Heart left ventricle (tissue), 16 donors: ENCODE measurements at regions not wholly inside any gene's neighbourhood (a gene's known extent, or its start where the extent isn't known, plus 50 kb on each side); places are given as distances from the start of the nearest gene placed in this dataset.

ENCODE experiments used
- ATAC-seq, 4 donors: fragments of 200-7000 bp; cut with Tn5 transposase; one replicate each; pipeline ENCODE4 v1.9.1; 2020 to 2022; ENCODE audit warnings: moderate library complexity in 4 of 4, mild to moderate bottlenecking in 3 of 4, moderate number of reproducible peaks in 1 of 4
- DNase-seq, 5 donors: peaks; one replicate each; pipeline ENCODE4 v3.0.0-alpha.2; 2020
- H3K27ac ChIP-seq, 12 donors: fragments of 200-600 bp; sonication (generic) in 4 of 12; one replicate each; pipeline versions ENCODE4 v1.5.0 to v1.8.0; 2016 to 2022; ENCODE audit warnings: mild to moderate bottlenecking in 2 of 12
- H3K27me3 ChIP-seq, 9 donors: fragments of 200-600 bp; sonication (generic) in 2 of 9; one replicate each; pipeline versions ENCODE4 v1.5.1 to v1.8.0; 2016 to 2022; ENCODE audit warnings: mild to moderate bottlenecking in 3 of 9
- H3K36me3 ChIP-seq, 9 donors: fragments of 200-600 bp; sonication (generic) in 2 of 9; one replicate each; pipeline versions ENCODE4 v1.5.0 to v1.8.0; 2018 to 2022; ENCODE audit warnings: mild to moderate bottlenecking in 2 of 9
- H3K4me1 ChIP-seq, 12 donors: fragments of 200-600 bp; sonication (generic) in 4 of 12; one replicate each; pipeline versions ENCODE4 v1.5.0 to v1.8.0; 2016 to 2022; ENCODE audit warnings: mild to moderate bottlenecking in 3 of 12
- H3K4me3 ChIP-seq, 12 donors: fragments of 200-600 bp; sonication (generic) in 4 of 12; one replicate each; pipeline versions ENCODE4 v1.5.0 to v1.8.0; 2017 to 2022; ENCODE audit warnings: mild to moderate bottlenecking in 9 of 12, moderate library complexity in 4 of 12
- H3K9me3 ChIP-seq, 12 donors: fragments of 200-600 bp; sonication (generic) in 4 of 12; one replicate each; pipeline versions ENCODE4 v1.5.0 to v1.8.0; 2016 to 2022; ENCODE audit warnings: mild to moderate bottlenecking in 1 of 12
- POLR2A ChIP-seq, 2 donors: fragments of 450-650 bp; IDR thresholded peaks; one replicate each; pipeline ENCODE4 v1.6.1; 2017; ENCODE audit warnings: antibody characterized with exemption in 2 of 2, mild to moderate bottlenecking in 2 of 2, moderate library complexity in 2 of 2
- WGBS, 4 donors: extraction: QIAGEN DNeasy Blood & Tissue Kit in 2 of 4; methylation state at CpG; one replicate each; pipeline versions ENCODE4 v1.1.5 to v1.1.7; 2013 to 2018; 5-methylcytosine and 5-hydroxymethylcytosine counted together
- intact Hi-C, 10 donors: fragments of 100-400 bp; cut with DNase I; formaldehyde crosslinking; loops; one replicate each; pipeline versions ENCODE4 v1.11.1 to v1.14.2; 2022
- TF ChIP-seq, protein P1 (sequence below), 12 donors: fragments of 200-600 bp; sonication (generic) in 4 of 12; IDR thresholded peaks; one replicate each; pipeline versions ENCODE4 v1.5.0 to v1.8.0; 2018 to 2022; ENCODE audit warnings: antibody characterized with exemption in 12 of 12, mild to moderate bottlenecking in 5 of 12
- donor health status: ischemic (EF 13 %, LVEDD 7.1; RV severe dilation, severe dysfunction).
- donor health status: healthy with polysubstance abuse.
- donor health status: DM: no; HTN: yes; CAD: no.
- donor health status: DM: no; HTN: no; CAD: no.
- donor health status: ischemic (EF 25% LVEDD 6.9; RV normal size, moderate dysfunction).
- donor health status: ischemic (EF 25% LVEDD 5.7; RV mildly dilated, moderate dysfunction).
- donor health status: healthy.
- donor health status: DM: yes; HTN: yes; CAD: no.
- donor health status: ischemic (EF 35%, LVEDD 5.7; RV mildly dilated, moderate dysfunction).
- donor health status: nonischemic (EF 11% LVEDD 7.7; RV severe dilation, severe dysfunction).
- donor health status: DM: yes; HTN: yes; CAD: no.
- donor health status: PGD.
- donor health status: ischemic (EF 29% LVEDD 5.4; RV normal size, mild dysfunction).
- donor health status: nonischemic (EF 23%, LVEDD 6.1; RV moderate dilation, normal function).

GRCh38 chr9:102840335-102840734, 154.8 kb upstream of the CYLC2 start:
- no peak for TF ChIP-seq POLR2A (IDR thresholded peaks at IDR 0.05)
- WGBS, 4 donors: 90 to 94% (median 92%) methylated on average over 3 of the region's 3 CpGs
- Histone ChIP-seq H3K36me3 (no peaks in the 10 kb centered on the region), H3K9me3 (no peaks in the 10 kb centered on the region), H3K4me3 (no peak overlapping the region), H3K27ac (no peak overlapping the region), H3K4me1 (no peaks in the 10 kb centered on the region), H3K27me3 (no peaks in the 10 kb centered on the region)
- DNase-seq (no peak), ATAC-seq (no peak)
- intact Hi-C loops: no loop called here

- ATAC-seq (no peak), DNase-seq (no peak)
- H3K27me3 ChIP-seq: no peaks in the 10 kb centered on the region
- no peaks in the 10 kb centered on the region for H3K4me1 ChIP-seq
- H3K9me3 ChIP-seq: no peaks in the 10 kb centered on the region
- 79 to 91% (median 86%) methylated on average over 3 of the region's 3 CpGs for WGBS, 4 donors
- no peak overlapping the region for H3K4me3 ChIP-seq
- TF ChIP-seq, protein P1, sequence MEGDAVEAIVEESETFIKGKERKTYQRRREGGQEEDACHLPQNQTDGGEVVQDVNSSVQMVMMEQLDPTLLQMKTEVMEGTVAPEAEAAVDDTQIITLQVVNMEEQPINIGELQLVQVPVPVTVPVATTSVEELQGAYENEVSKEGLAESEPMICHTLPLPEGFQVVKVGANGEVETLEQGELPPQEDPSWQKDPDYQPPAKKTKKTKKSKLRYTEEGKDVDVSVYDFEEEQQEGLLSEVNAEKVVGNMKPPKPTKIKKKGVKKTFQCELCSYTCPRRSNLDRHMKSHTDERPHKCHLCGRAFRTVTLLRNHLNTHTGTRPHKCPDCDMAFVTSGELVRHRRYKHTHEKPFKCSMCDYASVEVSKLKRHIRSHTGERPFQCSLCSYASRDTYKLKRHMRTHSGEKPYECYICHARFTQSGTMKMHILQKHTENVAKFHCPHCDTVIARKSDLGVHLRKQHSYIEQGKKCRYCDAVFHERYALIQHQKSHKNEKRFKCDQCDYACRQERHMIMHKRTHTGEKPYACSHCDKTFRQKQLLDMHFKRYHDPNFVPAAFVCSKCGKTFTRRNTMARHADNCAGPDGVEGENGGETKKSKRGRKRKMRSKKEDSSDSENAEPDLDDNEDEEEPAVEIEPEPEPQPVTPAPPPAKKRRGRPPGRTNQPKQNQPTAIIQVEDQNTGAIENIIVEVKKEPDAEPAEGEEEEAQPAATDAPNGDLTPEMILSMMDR (IDR thresholded peaks at IDR 0.05): no peak
- no peak for TF ChIP-seq POLR2A (IDR thresholded peaks at IDR 0.05)
- no peaks in the 10 kb centered on the region for H3K36me3 ChIP-seq
- intact Hi-C loops: no loop called here
- H3K27ac ChIP-seq: no peak overlapping the region
Observed at GRCh38 chr9:102832814-102833213, 162.3 kb upstream of the CYLC2 start.

DNA sequence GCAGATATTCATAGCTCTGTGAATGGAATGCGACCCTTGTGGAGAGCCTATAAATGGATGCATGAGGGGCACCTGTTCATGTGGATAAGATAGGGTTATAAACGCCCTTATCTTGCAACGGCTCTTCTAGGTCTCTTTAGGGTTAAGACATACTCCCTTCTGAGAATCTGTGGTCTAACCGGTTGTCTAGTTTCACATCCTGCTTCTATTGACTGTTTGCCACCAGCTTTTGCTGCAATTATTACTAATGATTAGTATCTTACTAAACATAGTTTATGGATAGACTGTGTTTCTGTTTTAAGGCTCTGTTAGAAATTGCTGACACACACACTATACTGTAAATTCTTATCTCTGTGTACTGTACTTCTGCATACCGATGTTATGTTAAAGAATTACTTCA, 198.9 kb upstream of the CYLC2 start:
- Histone ChIP-seq H3K27me3 (no peaks in the 10 kb centered on the region), H3K4me3 (no peak overlapping the region), H3K27ac (no peak overlapping the region), H3K4me1 (no peaks in the 10 kb centered on the region), H3K36me3 (no peaks in the 10 kb centered on the region), H3K9me3 (peaks cover 0 to 6% (median 0%) of the 10 kb centered on the region in 12 donors)
- ATAC-seq (no peak), DNase-seq (no peak)
- WGBS, 4 donors: 29 to 34% (median 32%) methylated on average over 5 of the region's 5 CpGs
- intact Hi-C loops: no loop called here
- TF ChIP-seq POLR2A (IDR thresholded peaks at IDR 0.05): no peak
- TF ChIP-seq, protein P1 (IDR thresholded peaks at IDR 0.05): no peak

DNA sequence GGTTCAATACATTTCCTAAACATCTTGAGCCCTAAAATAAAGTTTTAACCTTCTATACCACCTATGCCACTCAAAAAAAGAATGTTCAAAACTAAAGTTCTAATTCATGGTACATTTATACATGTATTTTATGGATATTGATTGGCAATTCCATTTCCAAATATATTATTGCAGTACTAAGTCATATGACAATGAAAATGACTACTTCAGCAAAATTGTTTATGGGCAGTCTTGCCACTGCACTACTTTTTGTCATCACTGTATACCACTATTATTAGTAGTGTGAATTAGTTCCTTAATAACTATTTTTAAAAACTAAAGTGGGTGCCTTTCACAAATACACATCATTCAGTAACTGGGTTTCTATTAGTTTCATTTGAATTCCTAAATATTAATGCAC, 199.6 kb upstream of the CYLC2 start:
- TF ChIP-seq, protein P1 (IDR thresholded peaks at IDR 0.05): no peak
- TF ChIP-seq POLR2A (IDR thresholded peaks at IDR 0.05): no peak
- Histone ChIP-seq H3K9me3 (peaks cover 0 to 6% (median 0%) of the 10 kb centered on the region in 12 donors), H3K27ac (no peak overlapping the region), H3K4me1 (no peaks in the 10 kb centered on the region), H3K27me3 (no peaks in the 10 kb centered on the region), H3K4me3 (no peak overlapping the region), H3K36me3 (no peaks in the 10 kb centered on the region)
- ATAC-seq (no peak), DNase-seq (no peak)
- intact Hi-C loops: no loop called here

DNA sequence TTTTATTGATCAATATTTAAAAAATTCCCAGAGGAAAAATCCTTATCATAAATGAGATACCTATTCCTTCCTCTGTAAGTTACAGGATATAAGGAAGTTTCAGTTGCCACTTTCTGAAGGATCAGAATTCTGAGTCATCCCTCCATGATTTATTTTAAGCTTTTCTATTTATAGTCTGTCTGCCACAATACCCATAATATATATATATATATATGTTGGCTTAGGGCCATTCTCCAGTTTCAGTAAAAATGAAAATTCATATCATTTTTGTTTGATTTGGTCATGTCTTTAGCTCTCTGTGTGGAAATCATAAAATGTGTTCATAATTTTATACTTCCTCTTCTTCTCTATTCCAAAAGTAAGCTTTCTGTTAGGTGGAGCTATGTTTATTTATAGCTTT, 215.8 kb upstream of the CYLC2 start:
- Histone ChIP-seq H3K27ac (no peak overlapping the region), H3K27me3 (no peaks in the 10 kb centered on the region), H3K9me3 (no peaks in the 10 kb centered on the region), H3K4me1 (peaks cover 0 to 4% (median 0%) of the 10 kb centered on the region in 12 donors), H3K4me3 (no peak overlapping the region), H3K36me3 (no peaks in the 10 kb centered on the region)
- TF ChIP-seq POLR2A (IDR thresholded peaks at IDR 0.05): no peak
- TF ChIP-seq, protein P1 (IDR thresholded peaks at IDR 0.05): no peak
- no peak for ATAC-seq
- no peak for DNase-seq
- intact Hi-C loops: no loop called here
